ENCODE measurements at regions not wholly inside any gene's neighbourhood (a gene's known extent, or its start where the extent isn't known, plus 50 kb on each side); places are given as distances from the start of the nearest gene placed in this dataset.

DNA sequence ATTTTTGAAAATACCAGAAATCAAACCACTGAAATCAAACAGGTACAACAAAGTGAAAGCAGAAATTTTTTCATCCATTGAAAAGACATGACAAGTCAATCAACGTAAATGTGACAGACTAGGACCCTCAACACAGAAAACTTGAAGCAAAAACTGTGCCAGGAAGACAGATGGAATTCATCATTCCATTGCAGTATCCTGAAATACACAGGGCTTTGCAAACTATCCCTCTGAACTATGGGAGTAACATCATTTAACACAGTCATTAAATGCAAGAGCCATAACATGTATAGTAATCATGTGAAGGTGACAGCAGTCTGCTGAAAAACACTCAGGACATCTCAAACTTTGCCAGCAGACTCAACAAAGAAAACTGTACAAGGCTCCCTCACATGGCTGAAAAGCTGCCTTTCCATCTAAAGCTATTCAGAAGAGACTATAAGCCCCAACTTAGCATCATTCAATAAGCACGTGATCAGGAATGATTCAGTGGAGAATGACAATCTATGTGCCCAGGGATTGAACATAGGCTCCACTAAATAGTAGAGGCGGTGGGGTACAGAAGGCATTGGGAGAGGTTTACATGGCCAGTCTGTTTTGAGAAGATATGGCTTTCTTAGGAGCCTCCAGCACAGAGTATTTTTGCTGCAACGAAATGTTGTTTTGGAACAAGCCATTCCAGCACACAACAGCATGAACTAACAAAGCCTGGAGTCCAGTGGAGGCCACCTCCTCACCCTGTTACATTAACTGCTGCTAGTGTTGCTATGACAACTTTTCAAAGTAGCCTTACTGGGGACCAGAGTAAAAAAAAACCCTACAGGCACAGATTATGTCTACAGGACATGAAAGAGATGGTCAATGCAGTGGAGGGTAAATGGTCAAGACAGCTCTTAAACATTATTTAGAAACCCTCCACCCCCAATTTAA, 274.5 kb upstream of the NOCT start:
- no peak for DNase-seq

DNA sequence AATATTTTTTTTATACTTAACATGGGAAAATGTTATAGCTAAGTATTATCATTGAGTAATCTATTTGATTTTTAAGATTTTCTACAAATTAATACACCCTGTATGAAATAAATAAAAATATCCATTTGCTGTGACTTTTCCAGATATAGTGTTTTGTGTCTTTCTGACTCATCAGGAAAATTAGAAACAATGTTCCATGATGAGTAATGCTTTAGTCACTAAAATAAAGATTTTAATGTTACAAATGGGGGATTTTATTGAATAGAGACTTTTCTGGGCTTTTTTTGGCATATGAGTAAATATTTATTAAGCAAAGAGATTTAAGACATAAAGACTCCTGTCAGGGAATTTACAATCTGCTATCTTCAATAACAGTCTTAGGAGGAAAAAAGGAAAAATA, 279.2 kb upstream of the NOCT start:
- DNase-seq = no peak

DNA sequence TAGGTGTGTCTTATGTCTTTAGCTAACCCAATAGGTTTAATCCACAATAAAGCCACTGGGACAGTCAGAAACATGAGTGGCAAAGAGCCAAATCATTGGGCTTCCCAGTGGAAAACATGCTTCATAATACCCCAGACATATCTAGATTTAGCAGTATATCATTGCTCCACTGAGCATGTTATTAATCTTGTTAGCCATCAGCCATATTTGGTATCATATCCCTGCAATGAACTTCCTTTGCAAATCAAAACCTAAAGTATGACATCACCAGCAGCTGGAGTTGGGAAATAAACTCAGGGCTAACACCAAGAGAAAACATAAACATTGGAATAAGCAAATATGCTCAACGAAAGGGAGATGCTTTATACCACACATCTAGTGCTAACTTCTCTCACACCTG, 280.8 kb upstream of the NOCT start:
- DNase-seq = no peak

DNA sequence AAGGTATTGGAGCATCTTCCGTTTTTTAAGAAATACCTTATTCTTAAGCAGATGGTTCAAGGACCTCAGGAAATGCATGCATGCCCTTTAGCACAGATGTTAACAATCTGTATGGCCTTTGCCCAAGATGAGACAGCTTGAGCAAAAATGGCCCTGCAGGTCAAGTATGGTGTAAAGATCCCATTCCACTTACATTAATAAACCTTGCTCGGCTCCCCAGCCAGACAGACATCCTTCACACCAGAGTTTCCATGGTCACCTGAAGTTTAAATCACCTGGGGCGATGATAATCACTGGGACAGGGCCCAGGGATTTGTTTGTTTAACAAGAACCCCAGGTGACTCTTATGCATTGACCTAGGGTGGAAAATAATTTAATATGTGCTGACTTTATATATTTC, 287.0 kb upstream of the NOCT start:
- no peak for DNase-seq

DNA sequence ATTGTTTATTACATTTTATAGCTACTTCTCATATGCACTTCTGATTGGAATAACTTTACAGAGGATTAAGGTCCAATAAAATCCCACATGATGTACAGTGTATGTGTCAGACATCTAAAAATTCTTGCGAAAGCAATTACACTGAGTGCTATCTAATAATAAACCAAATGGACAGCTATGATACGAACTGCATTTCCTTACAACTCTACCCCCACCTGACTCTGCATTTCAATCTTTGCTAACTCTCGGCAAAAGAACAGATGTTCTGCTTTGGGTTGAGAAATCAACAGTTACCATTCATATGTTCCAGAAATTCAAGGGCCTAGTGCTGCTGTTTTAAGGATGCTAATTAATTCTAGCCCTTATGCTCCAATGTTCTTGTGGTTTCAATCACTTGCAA, 287.9 kb upstream of the NOCT start:
- DNase-seq = no peak

DNA sequence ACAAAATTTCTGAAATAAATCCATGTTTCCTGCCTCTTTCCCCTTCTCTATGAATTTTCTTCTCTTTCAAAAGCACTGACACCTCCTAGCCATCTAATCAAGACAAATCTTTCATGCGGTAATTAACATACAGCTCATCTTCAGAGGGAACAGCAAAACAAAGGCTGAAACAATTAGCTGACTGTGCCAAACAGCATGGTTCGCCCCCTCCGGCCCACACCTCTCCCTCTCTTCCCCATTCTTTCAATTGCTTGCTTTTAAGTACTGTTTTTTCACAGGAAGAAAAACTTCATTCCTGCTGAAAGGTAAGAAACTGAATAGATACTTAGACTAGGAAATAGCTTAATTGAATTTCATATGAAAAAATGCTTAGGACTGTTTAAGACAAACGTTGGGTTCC, 291.1 kb upstream of the NOCT start:
- no peak for DNase-seq

DNA sequence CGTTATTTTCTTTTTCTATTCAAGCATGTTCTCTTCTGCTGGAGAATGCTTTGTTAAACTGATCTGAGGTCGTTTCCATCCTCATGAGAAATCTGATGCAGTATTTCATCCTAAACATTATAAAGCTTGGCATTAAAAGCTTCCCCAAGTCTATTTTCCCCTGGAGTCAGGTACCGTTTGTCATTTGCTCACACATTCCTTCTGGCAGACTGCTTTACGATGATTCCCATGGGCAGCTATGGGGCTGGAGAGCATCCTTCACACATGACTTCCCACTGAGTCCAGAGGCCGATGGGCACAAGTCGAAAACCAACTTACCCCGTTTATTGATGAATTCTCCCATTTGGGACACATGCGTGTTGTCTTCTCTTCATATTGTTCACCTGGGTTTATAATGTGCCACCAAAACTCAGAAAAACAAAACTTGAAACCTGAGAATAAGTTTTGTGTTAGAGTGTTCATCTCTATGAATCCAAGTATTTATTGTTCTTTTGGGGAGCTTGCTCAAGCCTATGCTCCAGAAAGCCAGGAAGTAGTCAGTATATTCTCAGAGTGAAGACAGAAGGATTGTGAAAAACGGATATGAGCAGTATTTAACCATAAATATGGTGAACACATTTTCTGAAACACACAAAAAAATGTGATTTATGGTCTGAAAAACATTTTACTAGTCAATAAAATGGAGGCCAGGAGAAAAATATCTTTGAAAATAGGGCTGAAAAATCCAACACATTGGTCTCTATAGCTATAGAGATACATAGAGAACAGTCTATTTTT, 298.8 kb upstream of the NOCT start:
- no peak for DNase-seq

DNA sequence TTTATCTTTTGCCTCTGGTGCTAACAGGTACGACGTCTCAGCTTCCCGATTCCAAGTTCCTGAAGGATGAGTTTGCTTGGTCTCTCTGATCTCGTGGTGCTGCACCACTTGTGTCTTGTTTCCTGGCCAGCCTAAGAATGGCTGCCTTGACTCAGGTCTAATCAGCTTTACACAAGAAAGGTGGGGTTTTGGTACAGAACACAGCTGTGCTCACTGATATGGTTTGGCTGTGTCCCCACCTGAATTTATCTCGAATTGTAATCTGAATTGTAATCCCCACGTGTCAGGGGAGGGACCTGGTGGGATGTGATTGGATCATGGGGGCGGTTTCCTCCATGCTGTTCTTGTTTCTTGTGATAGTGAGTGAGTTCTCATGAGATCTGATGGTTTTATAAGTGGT, 305.3 kb upstream of the NOCT start:
- no peak for DNase-seq

DNA sequence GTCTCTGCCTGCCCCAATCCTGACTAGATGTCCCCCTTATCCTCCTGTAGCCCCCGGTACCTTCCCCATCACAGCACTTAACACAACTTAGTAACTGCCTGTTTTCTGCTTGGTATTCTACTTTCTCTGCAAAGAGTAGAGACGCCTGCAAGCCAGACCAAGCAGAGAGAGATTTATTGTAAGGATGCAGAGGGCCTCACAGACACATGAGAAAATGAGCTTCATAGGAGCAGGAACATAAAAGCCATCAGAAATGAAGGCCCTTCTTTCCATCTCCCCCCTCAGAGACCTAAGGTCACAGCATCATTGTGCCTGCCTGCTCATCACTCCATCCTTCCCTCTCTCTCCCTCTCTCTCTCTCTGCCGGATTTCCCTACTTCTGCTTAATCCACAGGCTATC, 305.7 kb upstream of the NOCT start:
- DNase-seq = no peak

DNA sequence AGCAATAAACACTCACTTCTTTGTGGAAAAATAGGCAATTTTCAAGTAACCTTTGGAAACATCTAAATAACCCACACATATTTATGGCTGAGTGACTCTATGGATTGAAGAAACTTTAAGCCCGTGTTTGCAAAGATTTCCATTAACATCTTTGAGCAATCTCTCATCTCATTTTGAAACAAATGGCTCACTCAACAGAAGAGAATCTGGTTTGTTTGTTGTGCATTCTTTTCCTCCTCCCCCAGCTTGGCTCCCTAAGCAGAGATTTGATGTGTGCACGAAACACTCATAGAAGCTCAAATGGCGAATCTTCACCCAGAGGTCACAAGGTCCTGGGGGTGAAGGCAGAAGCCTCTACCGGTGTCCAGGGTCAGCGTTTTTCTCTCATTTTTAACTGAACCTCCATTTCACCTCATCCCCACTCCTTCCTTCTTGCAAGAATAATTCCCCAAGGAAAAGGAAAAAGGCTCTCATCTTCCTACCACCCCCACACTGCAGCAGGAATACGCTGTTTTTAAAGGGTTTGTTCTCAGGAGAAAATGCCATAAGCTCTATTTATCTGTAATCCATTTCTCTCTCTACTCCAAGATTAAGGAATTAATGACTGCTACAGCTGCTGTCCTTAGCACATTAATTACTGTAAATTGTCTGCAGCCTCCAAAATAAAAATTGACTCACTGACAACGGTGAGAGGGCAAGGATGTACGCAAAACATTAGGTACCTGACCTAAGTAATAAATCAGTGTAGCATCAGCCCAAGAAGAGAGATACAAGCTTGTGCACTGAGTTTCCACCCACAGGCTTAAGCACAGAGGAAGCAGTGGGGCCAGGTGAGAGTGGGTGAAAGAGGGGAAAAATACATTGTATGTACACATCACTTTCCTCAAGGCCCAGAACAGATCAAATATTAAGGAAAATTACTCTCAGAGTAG, 307.6 kb upstream of the NOCT start:
- DNase-seq = no peak

DNA sequence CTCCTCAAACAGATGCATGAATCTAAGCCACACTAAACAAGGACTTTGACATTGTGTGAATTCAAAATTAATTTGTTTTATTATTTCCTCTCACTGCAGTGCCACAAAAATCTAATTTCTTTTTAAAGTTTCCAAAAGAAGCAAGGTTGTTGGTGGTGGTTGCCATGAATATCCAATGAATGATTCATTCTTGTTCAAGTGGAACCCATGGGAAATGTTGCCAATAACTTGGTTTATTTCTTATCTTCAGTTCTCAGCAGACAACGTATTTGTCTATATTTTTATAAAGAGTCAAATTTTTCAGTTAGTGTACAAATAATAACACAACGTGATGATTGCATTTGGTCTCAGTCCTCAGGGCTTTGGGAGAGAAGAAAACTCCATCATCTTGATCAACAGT, 309.4 kb upstream of the NOCT start:
- DNase-seq = no peak

DNA sequence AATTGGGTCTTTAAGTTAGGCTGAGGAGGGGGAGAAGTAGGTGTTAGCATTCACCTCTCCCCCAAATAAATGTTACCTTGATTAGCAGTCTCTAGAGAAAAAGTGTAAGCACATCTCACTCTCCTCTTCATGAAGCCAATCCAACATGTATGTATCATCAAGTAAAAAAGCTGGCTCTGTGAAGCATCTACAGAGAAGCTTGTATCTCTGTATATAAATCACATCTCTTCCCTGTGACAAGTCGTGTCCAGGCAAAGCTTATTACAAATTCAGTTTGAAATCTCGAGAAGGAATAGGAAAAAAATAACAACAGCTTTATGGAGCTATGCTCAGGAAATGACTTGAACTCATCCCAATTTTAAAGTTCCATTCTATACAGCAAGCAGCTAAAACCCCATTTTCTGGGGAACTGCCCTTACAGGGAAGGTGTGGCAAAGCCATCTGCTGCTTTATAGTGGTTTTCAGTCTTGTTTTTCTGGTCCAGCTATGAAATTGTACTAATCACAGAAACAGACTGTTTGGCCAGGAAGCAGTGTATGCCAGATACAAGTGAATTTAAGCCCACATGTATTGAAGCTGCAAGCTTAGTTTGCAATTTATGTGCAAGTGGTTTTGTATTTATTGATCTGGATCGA, 313.3 kb upstream of the NOCT start:
- no peak for DNase-seq

DNA sequence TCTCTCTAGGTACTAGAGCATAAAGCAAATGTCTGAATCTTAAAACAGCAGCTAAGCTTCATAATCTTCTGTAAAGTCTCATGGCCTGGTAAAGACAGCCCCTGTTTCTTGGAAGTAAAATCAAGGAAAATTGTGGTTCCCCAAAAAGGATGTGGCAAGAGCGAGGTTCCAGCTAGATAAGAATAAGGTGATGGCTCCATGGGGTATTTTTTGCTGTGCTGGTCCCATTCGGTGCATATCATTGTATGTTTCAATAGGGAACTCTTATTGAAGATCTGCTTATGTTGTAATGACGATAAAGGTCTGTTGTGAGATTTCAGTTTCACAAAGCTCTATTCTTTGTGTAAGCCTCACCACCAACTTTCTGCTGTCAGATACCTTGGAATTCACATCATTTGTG, 316.9 kb upstream of the NOCT start:
- DNase-seq = no peak

DNA sequence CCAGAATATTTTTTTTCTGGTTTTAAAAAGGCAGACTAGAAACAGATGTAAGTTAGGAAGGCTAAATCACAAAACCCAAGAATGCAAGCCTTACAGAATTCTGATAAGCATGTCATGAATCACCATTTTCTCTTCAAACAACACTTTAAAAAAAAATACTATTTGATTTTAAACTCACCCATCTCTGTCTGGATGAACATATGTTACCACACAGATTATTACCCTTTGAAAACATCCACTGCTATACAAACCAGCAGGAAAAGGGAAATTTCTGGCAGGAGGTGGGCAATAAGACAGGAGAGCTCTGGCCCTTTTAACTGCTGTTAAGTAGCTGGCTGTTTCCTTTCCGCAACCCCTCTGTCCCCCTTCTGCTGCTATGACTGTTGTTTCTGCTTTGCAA, 317.7 kb upstream of the NOCT start:
- DNase-seq = no peak

DNA sequence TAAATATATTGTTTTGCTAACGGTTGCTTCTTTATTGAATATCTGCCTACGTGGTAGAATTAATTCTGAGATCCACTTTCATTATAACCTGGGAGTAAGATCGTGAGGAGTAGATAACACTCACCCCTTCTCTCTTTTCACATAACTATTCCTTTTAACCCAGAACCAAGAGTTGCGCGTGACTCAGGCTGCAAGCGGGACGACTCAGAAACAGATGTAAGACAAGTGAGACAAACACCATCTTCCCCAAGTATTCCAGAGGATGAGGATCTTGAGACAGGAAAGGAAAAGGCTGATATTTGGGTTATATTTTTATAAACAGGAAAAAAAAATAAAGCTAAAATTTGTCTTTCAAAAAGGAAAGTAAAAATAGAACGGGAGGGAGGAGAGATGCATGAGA, 318.8 kb upstream of the NOCT start:
- no peak for DNase-seq

DNA sequence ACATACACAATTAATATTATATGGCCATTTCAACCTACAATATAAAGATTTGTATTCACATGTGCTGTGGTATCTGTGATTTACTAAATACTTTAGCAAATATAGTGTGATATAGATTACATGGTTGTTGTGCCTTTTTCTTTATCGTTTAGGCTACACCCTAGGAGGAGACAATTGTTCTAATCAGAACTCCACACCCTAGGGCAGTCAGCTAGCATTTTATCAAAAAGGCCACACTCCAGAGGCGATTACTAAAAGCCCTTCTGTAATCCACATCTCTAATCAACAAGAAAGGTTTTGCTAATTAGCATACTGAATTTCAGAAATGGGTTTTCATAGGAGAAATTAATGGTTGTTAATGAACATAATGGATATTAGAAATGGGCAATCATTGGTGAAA, 319.5 kb upstream of the NOCT start:
- DNase-seq = no peak

DNA sequence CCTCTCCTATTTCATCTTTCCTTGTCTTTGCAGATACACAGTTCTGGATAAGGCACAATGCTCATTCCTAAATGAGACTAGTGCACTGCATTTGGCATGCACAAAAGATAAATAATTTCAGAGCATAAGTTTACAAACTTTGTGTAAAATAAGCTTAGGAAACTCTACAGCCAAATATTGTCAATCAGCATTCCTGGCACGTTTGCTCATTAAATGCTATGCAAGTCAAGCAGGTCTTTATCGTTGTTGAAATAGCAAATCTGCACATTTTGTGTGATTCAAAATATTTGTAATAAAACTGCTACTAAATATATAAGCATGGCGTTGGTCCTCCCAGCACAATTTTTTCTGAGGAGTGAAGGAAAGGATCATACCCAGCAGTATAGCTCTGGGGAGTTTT, 322.1 kb upstream of the NOCT start:
- no peak for DNase-seq

DNA sequence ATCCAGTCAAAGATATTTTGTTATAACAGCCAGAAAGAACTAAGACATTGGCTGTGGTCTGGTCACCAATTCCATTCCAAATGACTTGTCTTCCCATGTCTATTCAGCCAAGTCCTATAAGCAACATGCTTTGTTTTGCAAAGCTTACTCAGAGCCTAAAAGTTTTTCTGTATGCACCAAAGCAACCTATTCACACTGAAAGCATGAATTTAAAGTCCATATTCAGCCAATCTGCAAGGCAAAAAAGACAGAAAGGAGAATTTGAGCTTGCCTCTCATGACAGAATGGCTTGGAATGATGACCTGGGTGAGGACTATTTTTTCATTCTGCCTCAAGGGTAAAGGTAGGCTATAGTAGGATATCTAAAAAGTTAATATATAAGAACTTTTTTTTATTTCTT, 323.2 kb upstream of the NOCT start:
- DNase-seq = no peak

DNA sequence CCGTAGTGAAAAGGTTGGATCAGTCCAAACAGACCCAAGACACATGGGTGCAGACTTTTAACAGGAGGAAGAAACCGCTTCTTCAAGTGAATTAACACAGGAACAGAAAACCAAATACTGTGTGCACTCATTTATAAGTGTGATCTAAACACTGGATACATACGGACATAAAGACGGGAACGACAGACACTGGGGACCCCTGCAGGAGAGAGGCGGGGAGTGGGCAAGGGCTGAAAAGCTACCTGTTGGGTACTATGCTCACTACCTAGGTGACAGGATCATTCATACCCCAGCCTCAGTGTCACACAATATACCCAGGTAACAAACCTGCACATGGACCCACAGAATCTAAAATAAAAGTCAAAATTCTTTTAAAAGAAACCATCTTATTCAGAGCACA, 326.0 kb upstream of the NOCT start:
- DNase-seq = no peak

DNA sequence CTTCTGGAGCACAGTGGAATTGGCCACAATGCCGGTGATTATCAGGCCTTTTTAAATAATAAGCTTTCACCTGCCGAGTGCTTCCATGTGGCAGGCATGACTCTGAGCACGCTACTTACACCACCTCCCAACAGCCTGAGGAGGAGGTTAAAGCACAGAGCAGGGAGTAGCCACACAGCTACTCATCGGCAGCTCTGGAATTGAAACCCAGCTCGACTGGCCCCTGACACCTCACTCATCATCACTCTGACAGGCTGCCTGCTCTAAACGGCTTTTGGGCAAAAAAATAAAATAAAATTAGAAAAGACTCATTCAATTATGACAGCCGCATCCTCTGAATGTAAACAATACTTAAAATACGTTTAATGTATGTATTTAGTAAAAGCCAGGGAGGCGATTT, 326.4 kb upstream of the NOCT start:
- no peak for DNase-seq

DNA sequence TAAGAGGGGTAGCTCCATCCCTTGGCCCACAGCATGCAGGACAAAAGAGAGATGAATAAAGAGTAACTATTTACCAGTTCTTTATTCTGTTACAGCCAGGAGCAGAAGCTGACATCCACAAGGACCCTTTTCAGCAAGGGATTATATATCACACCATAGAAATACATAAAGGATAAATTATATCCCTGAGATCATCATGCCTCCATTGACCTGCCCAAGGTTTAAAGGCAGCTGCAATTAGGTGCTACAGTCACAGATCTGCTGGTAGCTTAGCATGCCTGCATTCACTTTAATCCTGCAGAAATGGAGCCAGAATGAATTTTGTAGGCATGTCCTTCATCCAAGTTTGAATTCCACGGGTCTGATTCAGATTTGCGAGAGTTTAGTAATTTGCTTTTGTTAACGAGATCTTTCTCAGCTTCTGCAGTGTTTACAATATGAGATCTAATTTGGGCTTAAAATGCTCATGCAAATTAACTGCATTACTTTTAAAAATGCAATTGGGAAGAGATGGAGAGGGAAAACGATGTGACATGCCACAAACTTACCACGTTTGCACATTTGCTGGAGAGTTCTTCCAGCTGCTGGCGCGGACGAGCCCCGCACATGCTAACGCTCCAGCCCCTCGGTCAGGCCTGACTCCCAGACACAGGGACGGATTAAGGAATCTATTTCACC, 327.0 kb upstream of the NOCT start:
- DNase-seq = no peak

Measured in inflammatory macrophage (primary cell).